GM21737 (cell line): ENCODE measurements at regions not wholly inside any gene's neighbourhood (a gene's known extent, or its start where the extent isn't known, plus 50 kb on each side); places are given as distances from the start of the nearest gene placed in this dataset.

Experiments
- ATAC-seq: cut with Tn5 transposase; IDR thresholded peaks from one replicate; pipeline ENCODE4 v1.9.1; 2021; ENCODE audit warnings: mild to moderate bottlenecking, moderate library complexity; ENCODE audit not compliant: unreplicated experiment

GRCh38 chr9:108526518-108526917, 329.3 kb downstream of the ACTL7B start:
- no peak for ATAC-seq

DNA sequence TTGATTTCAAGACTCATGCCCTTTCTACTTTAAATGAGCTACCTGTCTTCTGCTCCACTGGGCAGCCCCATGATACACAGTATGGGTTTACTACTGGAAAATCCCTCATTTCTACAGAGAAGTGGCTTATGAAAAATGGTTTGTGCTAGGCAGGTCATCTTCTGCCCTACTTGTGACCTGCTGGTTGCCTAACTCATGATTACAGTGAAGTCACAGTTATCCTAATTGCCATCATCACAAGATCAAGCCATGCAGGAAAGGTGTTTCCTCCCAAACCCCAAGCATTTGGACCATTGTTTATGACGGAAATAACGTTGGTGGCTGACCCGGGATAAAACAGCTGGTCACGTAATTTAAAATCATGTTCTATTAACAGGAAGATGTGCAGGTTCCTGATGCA, 330.6 kb downstream of the ACTL7B start:
- ATAC-seq: no peak

GRCh38 chr9:108521063-108521590, 334.7 kb downstream of the ACTL7B start:
- ATAC-seq: no peak

DNA sequence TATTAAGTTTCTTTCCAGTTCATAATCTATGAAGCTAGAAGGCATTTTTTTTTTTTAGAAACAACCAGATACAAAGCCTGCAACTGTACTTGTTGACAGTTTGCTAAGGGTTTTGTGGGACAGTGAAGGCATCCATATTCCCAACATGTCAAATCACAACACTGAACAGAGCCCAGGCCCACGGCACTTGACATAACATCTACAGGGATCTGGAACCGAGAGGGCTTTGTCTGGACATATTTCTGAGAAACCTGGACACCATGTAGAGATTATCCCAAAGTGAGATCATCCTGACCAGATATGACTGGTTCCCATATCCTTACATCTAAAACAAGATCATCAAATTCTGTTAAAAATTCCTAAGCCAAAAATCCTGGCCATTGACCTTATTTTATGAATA, 336.3 kb downstream of the ACTL7B start:
- no peak for ATAC-seq

DNA sequence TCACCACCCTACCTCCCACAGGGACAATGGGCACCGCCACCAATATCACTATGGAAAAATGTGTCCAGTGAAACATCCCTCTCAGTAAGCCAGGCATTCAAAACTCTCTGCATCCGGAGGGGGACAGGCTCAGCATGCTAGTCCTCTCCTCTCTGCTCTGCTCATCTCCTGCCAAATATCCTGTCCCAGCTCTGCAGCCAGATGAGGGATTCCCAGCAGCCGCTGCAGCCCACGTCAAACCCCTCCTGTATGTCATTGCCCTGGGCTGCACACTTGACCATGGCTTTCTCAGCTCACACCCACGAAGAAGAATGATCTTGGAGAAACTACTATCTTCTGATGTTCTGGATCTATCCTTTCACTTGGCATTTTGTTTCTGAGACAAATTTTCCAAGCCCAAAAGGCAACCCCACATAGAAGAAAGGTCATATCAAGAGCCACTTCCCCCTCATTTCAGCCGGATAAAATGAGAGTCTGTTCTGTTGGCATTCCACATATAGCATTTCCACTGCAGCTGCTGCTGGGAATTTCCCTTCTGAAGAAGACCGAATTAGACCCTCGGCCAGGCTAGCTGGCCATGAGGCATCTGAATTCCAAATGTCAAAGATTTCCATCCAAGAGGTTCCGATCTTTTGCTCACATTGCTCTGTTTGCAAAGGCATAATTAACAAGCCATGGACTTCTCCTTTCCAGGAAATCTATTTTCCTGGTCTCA, 338.0 kb downstream of the ACTL7B start:
- ATAC-seq: no peak

- no peak for ATAC-seq
Observed at GRCh38 chr9:108516391-108516790, 339.4 kb downstream of the ACTL7B start.

GRCh38 chr9:108515856-108516255, 339.9 kb downstream of the ACTL7B start:
- no peak for ATAC-seq

DNA sequence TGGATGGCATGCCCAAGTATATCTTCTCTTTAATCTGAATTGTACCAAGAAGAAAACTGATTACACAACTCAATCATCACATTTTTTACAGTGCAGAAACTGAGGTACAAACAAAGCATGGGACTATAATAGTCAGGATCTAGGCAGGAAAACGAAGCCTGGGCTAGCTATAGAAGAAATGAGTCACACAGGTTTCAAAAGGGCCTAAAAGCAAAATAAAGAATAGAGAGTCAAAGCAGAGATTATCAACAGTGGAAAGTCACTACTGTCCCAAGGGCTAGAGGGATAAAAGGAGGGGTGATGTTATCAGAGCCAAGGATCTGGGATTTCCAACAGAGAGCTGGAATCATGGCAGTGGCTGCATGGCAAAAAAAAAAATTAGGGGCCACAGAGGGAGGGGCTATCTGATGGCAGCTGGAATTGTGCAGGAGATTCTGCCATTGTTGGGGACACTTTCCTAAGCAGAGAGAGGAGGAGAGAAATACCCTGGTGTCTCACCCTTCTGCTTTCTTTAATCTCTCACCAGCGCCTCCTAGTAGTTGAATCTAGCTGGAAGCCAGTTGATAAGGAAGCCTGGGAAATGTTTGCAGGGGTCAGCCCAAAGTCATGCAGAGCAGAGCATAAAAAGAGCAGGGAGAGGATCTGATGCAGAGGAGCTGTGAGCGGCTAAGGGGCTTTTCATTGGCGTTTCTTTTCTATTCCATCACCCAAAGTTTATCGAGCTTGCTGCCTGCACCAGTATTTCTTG, 343.2 kb downstream of the ACTL7B start:
- ATAC-seq: no peak

- ATAC-seq: no peak
Observed at GRCh38 chr9:108511307-108511706, 344.5 kb downstream of the ACTL7B start.

DNA sequence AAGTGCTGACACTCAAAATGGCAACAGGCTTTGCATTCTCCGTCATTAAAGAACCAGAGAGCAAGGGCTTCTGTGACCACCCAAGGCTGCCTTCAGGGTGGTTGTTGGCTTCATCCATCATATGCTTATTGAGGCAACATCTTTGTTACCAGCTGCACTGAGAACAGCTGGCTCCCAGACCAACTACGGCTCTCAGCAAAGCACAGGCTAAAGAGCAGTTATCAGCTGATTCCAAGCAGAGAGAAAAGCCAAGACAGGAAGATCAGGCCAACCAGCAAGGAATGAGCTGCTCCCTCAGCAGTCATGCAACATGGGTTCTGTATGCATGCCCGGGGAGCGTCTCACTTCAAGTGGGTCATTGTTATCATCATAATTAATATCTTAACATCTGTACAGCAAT, 358.9 kb downstream of the ACTL7B start:
- ATAC-seq: no peak

DNA sequence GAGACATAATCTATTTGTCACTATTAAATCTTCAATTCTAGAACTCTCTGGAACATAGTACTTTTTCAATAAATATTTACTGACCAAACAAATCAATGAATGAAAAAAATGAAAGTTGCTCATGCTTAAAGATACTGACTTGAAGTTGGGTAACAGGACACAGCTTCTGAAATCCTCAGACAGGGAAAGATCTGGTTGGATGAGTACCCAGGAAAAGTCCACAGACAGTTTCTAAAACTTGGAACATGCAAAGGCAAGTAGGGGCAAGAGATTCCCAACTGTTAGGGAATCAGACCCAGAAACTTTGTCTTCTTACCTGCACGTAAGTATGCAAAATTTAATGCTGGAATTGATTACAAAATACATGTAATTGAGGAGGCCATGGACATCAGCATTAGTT, 366.2 kb downstream of the ACTL7B start:
- no peak for ATAC-seq

GRCh38 chr9:108486831-108487230, 369.0 kb downstream of the ACTL7B start:
- no peak for ATAC-seq

- no peak for ATAC-seq
Observed at GRCh38 chr9:108484468-108484867, 371.3 kb downstream of the ACTL7B start.

GRCh38 chr9:108483676-108484075, 372.1 kb downstream of the ACTL7B start:
- no peak for ATAC-seq

GRCh38 chr9:108479989-108480652, 375.7 kb downstream of the ACTL7B start:
- ATAC-seq: no peak

GRCh38 chr9:108478431-108479332, 377.1 kb downstream of the ACTL7B start:
- ATAC-seq: peak; percentile 71

DNA sequence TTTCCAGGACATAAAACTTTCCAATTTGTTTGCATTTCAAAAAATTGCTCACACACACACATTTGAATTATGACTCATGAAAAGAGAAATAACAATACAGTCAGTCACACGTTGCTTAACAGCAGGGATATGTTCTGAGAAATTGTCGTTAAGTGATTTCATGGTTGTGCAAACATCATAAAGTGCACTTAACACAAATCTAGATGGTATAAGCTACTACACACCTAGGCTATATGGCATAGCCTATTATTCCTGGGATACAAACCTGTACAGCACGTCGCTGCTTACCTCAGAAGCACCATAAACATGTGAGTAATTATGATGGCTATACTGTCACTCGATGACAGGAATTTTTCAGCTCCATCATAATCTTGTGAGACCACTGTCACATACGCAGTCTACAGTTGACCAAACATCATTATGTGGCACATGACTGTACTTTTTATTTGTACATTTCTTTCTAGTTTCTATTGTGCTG, 378.2 kb downstream of the ACTL7B start:
- no peak for ATAC-seq

DNA sequence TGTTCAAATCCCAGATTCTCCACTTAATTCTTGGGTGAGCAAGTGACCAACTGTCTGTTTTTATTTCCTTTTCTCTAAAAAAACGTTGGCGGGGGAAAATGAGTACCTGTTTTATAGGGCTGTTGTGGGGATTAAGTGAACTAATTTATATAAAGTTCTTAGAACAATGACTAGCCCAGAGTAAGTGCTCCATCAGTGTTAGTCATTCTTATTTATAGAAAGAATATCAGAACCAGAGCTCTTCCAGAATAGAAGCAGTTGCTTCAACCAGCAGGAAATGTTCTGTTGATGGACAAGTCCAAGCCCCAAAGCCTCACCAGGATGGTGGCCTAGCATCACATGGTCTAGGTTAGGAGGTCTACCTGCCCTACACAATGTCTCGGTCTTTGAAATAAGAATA, 379.2 kb downstream of the ACTL7B start:
- ATAC-seq: no peak

DNA sequence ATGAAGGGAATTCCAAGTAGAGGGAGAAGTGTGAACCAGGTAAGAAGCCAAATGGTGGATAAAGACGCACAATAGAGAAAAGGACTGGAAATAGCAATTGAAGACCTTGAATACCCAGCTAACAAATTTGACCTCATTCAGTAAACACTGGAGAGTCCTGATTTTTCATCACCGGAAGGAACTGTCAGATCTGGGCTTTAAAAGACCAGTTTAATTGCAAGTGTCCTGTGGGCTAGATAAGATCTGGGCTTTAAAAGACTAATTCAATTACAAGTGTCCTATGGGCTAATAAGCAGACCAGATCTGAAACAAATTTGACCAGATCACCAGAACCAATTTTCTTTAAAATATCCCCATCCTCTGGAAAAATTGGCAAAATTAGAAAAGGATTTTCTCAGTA, 380.0 kb downstream of the ACTL7B start:
- ATAC-seq: no peak

- ATAC-seq: no peak
Observed at GRCh38 chr9:108474356-108474755, 381.4 kb downstream of the ACTL7B start.
